ENCODE measurements at regions not wholly inside any gene's neighbourhood (a gene's known extent, or its start where the extent isn't known, plus 50 kb on each side); places are given as distances from the start of the nearest gene placed in this dataset.
"Not testable (repeated sequence)": the region's sequence is repeated elsewhere in the genome, so short reads cannot be mapped to it uniquely, and the experiment has no call there.

DNA sequence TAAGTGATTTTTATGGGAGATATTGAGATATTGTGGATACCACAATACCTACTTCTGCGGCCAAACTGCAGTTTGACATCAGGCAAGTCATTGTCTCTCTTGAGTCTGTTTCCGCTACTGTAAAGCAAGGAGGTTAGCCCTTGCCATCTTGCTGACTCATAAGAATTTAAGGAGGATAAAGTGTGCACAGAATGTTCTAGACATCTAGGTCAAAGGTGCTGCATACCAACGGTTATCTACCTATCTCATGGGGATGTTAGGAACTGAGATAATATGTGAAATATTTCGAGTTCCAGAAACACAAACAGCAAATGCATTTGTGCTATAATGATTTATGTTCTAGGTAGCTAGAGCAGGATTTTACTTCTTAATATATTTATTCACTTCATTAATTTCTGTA, 211.5 kb upstream of the NR3C2 start:
- Mint-ChIP-seq H3K4me1 (peaks cover 4% of the 10 kb centered on the region), H3K27ac (no peak overlapping the region), H3K27me3 (no peaks in the 10 kb centered on the region), H3K4me3 (no peak overlapping the region), H3K36me3 (ENCODE audit: low read depth) (no peaks in the 10 kb centered on the region)
- DNase-seq (no peak), ATAC-seq (no peak)
- no peaks in the 10 kb centered on the region for H3K9me3 ChIP-seq (ENCODE audit: control insufficient read depth, low read length, poor library complexity, severe bottlenecking)

DNA sequence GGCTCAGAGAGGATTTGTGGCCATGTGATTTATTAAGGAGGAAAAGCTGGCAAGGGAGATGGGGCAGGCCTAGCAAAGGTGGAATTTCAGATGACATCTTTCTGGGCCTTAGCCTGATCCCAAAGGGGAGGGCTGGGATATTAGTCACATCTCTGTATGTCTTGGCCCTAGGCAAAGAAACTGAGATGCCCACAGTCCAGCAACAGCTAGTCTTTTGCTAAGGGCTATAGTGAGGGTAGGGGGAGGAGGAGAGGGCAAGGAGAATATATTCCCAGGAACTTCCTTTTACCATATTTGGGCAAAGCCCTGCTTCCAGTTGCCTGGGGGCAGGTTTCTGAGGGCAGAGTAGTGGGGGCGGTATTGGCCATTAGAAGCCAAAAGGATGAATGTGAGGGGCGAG, 209.8 kb upstream of the NR3C2 start:
- H3K9me3 ChIP-seq (ENCODE audit: control insufficient read depth, low read length, poor library complexity, severe bottlenecking), result no peaks in the 10 kb centered on the region
- Mint-ChIP-seq H3K4me1 (no peaks in the 10 kb centered on the region), H3K27me3 (no peaks in the 10 kb centered on the region), H3K4me3 (no peak overlapping the region), H3K27ac (no peak overlapping the region), H3K36me3 (ENCODE audit: low read depth) (no peaks in the 10 kb centered on the region)
- ATAC-seq (no peak), DNase-seq (no peak)

GRCh38 chr4:148649652-148650331, 207.6 kb upstream of the NR3C2 start:
- peaks cover 5% of the 10 kb centered on the region for H3K36me3 Mint-ChIP-seq (ENCODE audit: low read depth)
- DNase-seq (no peak), ATAC-seq (no peak)
- no peaks in the 10 kb centered on the region for H3K9me3 ChIP-seq (ENCODE audit: control insufficient read depth, low read length, poor library complexity, severe bottlenecking)
- H3K27ac Mint-ChIP-seq, result no peak overlapping the region
- no peaks in the 10 kb centered on the region for H3K4me1 Mint-ChIP-seq
- no peak overlapping the region for H3K4me3 Mint-ChIP-seq
- no peaks in the 10 kb centered on the region for H3K27me3 Mint-ChIP-seq

GRCh38 chr4:148643851-148644250, 201.6 kb upstream of the NR3C2 start:
- H3K27me3 Mint-ChIP-seq, result no peaks in the 10 kb centered on the region
- no peaks in the 10 kb centered on the region for H3K9me3 ChIP-seq (ENCODE audit: control insufficient read depth, low read length, poor library complexity, severe bottlenecking)
- DNase-seq (no peak), ATAC-seq (no peak)
- peaks cover 5% of the 10 kb centered on the region for H3K36me3 Mint-ChIP-seq (ENCODE audit: low read depth)
- H3K4me3 Mint-ChIP-seq, result no peak overlapping the region
- no peak overlapping the region for H3K27ac Mint-ChIP-seq
- no peaks in the 10 kb centered on the region for H3K4me1 Mint-ChIP-seq

DNA sequence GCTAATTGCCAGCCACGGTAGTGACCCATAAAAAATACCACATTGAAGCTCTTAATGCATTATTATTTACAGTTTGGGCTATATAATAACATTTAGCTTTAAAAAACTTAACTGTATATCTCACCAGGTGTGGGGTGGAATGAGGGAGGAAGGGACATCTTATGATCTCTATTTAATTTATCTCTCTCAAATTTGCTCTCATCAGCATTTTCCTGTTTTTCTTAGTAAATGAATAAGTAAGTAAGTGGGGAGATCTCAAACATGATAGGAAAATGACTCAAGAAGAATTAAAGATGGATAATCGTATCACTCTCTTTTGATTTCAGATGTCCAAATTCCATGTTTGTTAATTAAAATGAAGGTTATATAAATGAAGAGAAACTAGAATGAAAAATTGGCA, 200.7 kb upstream of the NR3C2 start:
- H3K9me3 ChIP-seq (ENCODE audit: control insufficient read depth, low read length, poor library complexity, severe bottlenecking), result no peaks in the 10 kb centered on the region
- peaks cover 5% of the 10 kb centered on the region for H3K36me3 Mint-ChIP-seq (ENCODE audit: low read depth)
- DNase-seq (no peak), ATAC-seq (no peak)
- no peak overlapping the region for H3K27ac Mint-ChIP-seq
- no peaks in the 10 kb centered on the region for H3K4me1 Mint-ChIP-seq
- H3K27me3 Mint-ChIP-seq, result no peaks in the 10 kb centered on the region
- H3K4me3 Mint-ChIP-seq, result no peak overlapping the region

DNA sequence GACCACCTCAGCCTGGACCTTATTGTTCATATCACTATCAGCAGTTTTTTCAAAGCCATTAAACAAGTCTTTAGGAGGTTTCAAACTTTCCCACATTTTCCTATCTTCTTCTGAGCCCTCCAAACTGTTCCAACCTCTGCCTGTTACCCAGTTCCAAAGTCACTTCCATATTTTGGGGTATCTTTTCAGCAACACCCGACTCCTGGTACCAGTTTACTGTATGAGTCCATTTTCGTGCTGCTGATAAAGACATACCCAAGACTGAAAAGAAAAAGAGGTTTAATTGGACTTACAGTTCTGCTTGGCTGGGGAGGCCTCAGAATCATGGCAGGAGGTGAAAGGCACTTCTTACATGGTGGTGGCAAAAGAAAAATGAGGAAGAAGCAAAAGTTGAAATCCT, 195.9 kb upstream of the NR3C2 start:
- DNase-seq; H3K4me3 Mint-ChIP-seq; H3K27ac Mint-ChIP-seq; H3K36me3 Mint-ChIP-seq (ENCODE audit: low read depth); H3K4me1 Mint-ChIP-seq; H3K27me3 Mint-ChIP-seq; H3K9me3 ChIP-seq (ENCODE audit: control insufficient read depth, low read length, poor library complexity, severe bottlenecking); ATAC-seq: not testable (repeated sequence)

DNA sequence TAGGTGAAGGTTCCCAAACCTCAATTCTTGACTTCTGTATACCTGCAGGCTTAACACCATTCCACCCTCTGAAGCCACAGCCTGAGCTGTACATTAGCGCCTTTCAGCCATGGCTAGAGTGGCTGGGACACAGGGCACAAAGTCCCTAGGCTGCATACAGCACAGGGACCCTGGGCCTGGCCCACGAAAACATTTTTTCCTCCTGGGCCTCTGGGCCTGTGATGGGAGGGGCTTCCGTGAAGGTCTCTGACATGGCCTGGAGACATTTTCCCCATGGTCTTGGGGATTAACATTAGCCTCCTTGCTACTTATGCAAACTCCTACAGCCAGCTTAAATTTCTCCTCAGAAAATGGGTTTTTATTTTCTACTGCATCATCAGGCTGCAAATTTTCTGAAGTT, 195.2 kb upstream of the NR3C2 start:
- H3K27ac Mint-ChIP-seq; H3K9me3 ChIP-seq (ENCODE audit: control insufficient read depth, low read length, poor library complexity, severe bottlenecking); DNase-seq; H3K27me3 Mint-ChIP-seq; ATAC-seq; H3K4me1 Mint-ChIP-seq; H3K4me3 Mint-ChIP-seq; H3K36me3 Mint-ChIP-seq (ENCODE audit: low read depth): not testable (repeated sequence)

GRCh38 chr4:148634476-148634875, 192.3 kb upstream of the NR3C2 start:
- no peak for DNase-seq
- H3K36me3 Mint-ChIP-seq (ENCODE audit: low read depth), result peaks cover 2% of the 10 kb centered on the region
- no peaks in the 10 kb centered on the region for H3K27me3 Mint-ChIP-seq
- no peaks in the 10 kb centered on the region for H3K9me3 ChIP-seq (ENCODE audit: control insufficient read depth, low read length, poor library complexity, severe bottlenecking)
- no peaks in the 10 kb centered on the region for H3K4me1 Mint-ChIP-seq
- H3K27ac Mint-ChIP-seq, result no peak overlapping the region
- ATAC-seq, result no peak
- H3K4me3 Mint-ChIP-seq, result no peak overlapping the region

GRCh38 chr4:148633720-148634119, 191.5 kb upstream of the NR3C2 start:
- H3K27me3 Mint-ChIP-seq, result no peaks in the 10 kb centered on the region
- H3K9me3 ChIP-seq (ENCODE audit: control insufficient read depth, low read length, poor library complexity, severe bottlenecking), result no peaks in the 10 kb centered on the region
- no peak for ATAC-seq
- H3K4me3 Mint-ChIP-seq, result no peak overlapping the region
- no peaks in the 10 kb centered on the region for H3K4me1 Mint-ChIP-seq
- H3K36me3 Mint-ChIP-seq (ENCODE audit: low read depth), result peaks cover 2% of the 10 kb centered on the region
- no peak for DNase-seq
- no peak overlapping the region for H3K27ac Mint-ChIP-seq

- H3K9me3 ChIP-seq (ENCODE audit: control insufficient read depth, low read length, poor library complexity, severe bottlenecking), result no peaks in the 10 kb centered on the region
- H3K4me3 Mint-ChIP-seq, result no peak overlapping the region
- no peaks in the 10 kb centered on the region for H3K4me1 Mint-ChIP-seq
- ATAC-seq (no peak), DNase-seq (no peak)
- H3K27ac Mint-ChIP-seq, result no peak overlapping the region
- H3K27me3 Mint-ChIP-seq, result no peaks in the 10 kb centered on the region
- peaks cover 2% of the 10 kb centered on the region for H3K36me3 Mint-ChIP-seq (ENCODE audit: low read depth)
Measured at GRCh38 chr4:148632476-148632875, 190.3 kb upstream of the NR3C2 start.

DNA sequence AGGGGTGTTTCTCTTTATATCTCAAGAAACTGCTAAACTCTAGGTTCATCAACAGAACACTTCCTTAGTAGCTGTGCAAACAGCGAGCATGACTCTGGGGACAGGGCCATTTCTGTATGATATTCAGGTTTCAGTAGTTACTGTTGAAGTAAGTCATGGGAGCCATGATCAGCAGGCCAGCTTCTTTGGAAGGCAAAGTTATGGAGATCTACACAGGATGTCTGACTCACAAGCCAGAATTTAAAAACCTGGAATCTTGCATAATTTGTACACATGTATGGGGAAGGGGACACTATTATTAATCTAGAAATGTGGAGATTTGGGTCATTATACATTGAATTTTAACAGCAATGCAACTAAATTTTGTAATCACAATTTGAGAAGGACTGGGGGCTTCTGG, 187.8 kb upstream of the NR3C2 start:
- no peak for DNase-seq
- no peaks in the 10 kb centered on the region for H3K36me3 Mint-ChIP-seq (ENCODE audit: low read depth)
- no peak overlapping the region for H3K4me3 Mint-ChIP-seq
- no peaks in the 10 kb centered on the region for H3K4me1 Mint-ChIP-seq
- no peaks in the 10 kb centered on the region for H3K9me3 ChIP-seq (ENCODE audit: control insufficient read depth, low read length, poor library complexity, severe bottlenecking)
- no peak overlapping the region for H3K27ac Mint-ChIP-seq
- no peaks in the 10 kb centered on the region for H3K27me3 Mint-ChIP-seq
- no peak for ATAC-seq

GRCh38 chr4:148618856-148619255, 176.6 kb upstream of the NR3C2 start:
- H3K9me3 ChIP-seq (ENCODE audit: control insufficient read depth, low read length, poor library complexity, severe bottlenecking), result no peaks in the 10 kb centered on the region
- no peak for ATAC-seq
- Mint-ChIP-seq H3K27me3 (no peaks in the 10 kb centered on the region), H3K27ac (no peak overlapping the region), H3K36me3 (ENCODE audit: low read depth) (peaks cover 4% of the 10 kb centered on the region), H3K4me1 (no peaks in the 10 kb centered on the region), H3K4me3 (no peak overlapping the region)
- DNase-seq, result no peak

DNA sequence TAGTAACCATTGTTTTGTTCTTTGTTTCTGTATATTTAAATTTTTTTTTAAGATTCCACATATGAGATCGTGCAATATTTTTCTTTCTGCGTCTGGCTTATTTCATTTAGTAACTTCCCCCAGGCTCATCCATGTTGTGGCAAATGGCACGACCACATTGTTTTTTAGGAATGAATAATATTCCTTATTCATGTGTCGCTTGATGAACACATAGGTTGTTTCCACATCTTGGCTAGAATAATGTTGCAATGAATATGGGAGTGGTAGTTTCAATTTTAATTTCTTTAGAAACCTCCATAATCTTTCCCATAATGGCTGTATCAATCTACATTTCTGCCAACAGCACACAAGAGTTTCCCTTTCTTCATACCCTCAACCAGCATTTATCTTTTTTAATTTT, 166.8 kb upstream of the NR3C2 start:
- DNase-seq, result no peak
- peaks cover 2% of the 10 kb centered on the region for H3K36me3 Mint-ChIP-seq (ENCODE audit: low read depth)
- H3K27ac Mint-ChIP-seq, result no peak overlapping the region
- no peak overlapping the region for H3K4me3 Mint-ChIP-seq
- no peaks in the 10 kb centered on the region for H3K9me3 ChIP-seq (ENCODE audit: control insufficient read depth, low read length, poor library complexity, severe bottlenecking)
- ATAC-seq, result no peak
- H3K4me1 Mint-ChIP-seq, result no peaks in the 10 kb centered on the region
- no peaks in the 10 kb centered on the region for H3K27me3 Mint-ChIP-seq

GRCh38 chr4:148598418-148599207, 156.4 kb upstream of the NR3C2 start:
- H3K4me1 Mint-ChIP-seq; DNase-seq; H3K36me3 Mint-ChIP-seq (ENCODE audit: low read depth); ATAC-seq; H3K9me3 ChIP-seq (ENCODE audit: control insufficient read depth, low read length, poor library complexity, severe bottlenecking); H3K27me3 Mint-ChIP-seq; H3K27ac Mint-ChIP-seq; H3K4me3 Mint-ChIP-seq: not testable (repeated sequence)

Data from T-helper 17 cell (primary cell).